ENCODE measurements at regions not wholly inside any gene's neighbourhood (a gene's known extent, or its start where the extent isn't known, plus 50 kb on each side); places are given as distances from the start of the nearest gene placed in this dataset.

DNA sequence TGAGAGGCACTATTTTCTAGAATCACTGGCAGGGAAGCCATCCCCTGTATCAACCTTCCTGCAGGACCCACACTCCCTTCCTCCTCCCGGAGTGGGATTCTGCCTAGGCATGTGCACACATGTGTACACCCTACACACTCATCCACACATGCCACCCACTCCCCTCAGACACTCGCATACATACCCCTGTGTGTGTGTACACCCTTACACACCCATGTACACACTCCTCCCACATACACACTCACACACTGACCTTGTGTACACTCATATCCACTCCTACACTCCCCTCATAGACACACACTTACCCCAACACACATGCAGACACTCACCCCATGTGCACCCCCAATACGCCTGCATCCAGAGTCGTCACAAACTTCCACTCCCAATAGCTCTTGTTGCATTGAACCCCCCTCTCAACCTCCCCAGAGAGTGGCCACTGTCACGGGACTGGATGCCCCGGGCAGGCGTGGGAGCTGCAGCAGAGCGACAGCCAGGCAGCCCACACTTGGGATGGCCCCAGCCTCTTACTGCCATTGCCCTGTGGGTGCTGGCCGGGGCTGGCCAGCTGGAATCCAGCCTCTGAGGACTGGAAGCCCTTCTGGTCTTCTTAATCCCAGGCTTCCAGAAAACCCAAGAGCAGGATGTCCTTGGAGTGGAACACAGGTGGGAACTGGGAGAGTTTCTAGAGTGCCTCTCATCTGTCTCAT is 251.0 kb downstream of the LOXHD1 start:
- WGBS (ENCODE audit: missing lambda C conversion rate): 54% methylated on average over 5 of the region's 9 CpGs
- CTCF ChIA-PET: interaction anchor here (0.5 to 0.9 kb wide), 2 partner anchors 10 to 479 kb away, joined by 3 read pairs; no protein-coding TSS in a partner anchor
- POLR2A ChIA-PET: no interaction called here
- Histone ChIP-seq H3K9me3 (no peaks in the 10 kb centered on the region), H3K4me2 (no peak overlapping the region), H3K4me3 (no peak overlapping the region), H3K4me1 (no peaks in the 10 kb centered on the region), H3K27ac (no peak overlapping the region)
- FAIRE-seq (no peak), ATAC-seq (no peak), DNase-seq (ENCODE audit: low read depth in 1 of 2, low spot score in 1 of 2) (no peak)
- TF ChIP-seq POLR2A (IDR thresholded peaks at IDR 0.05; ENCODE audit: low read length): no peak
- TF ChIP-seq FOSL2 (IDR thresholded peaks at IDR 0.05): no peak
- no peak for TF ChIP-seq FOSL2 (CRISPR knock-in tag; IDR thresholded peaks at IDR 0.05)
- TF ChIP-seq, protein P1, sequence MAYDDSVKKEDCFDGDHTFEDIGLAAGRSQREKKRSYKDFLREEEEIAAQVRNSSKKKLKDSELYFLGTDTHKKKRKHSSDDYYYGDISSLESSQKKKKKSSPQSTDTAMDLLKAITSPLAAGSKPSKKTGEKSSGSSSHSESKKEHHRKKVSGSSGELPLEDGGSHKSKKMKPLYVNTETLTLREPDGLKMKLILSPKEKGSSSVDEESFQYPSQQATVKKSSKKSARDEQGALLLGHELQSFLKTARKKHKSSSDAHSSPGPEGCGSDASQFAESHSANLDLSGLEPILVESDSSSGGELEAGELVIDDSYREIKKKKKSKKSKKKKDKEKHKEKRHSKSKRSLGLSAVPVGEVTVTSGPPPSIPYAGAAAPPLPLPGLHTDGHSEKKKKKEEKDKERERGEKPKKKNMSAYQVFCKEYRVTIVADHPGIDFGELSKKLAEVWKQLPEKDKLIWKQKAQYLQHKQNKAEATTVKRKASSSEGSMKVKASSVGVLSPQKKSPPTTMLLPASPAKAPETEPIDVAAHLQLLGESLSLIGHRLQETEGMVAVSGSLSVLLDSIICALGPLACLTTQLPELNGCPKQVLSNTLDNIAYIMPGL (CRISPR knock-in tag; IDR thresholded peaks at IDR 0.05; ENCODE audit: borderline replicate concordance): no peak
- TF ChIP-seq RAD21 (conservative IDR thresholded peaks at IDR 0.05 in 1 of 2, IDR thresholded peaks at IDR 0.05 in 1 of 2): no peak
- TF ChIP-seq, protein P2, sequence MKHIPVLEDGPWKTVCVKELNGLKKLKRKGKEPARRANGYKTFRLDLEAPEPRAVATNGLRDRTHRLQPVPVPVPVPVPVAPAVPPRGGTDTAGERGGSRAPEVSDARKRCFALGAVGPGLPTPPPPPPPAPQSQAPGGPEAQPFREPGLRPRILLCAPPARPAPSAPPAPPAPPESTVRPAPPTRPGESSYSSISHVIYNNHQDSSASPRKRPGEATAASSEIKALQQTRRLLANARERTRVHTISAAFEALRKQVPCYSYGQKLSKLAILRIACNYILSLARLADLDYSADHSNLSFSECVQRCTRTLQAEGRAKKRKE (CRISPR knock-in tag; IDR thresholded peaks at IDR 0.05; ENCODE audit: low read depth): no peak
- no peak for TF ChIP-seq CHD4 (IDR thresholded peaks at IDR 0.05; ENCODE audit: borderline replicate concordance)
- TF ChIP-seq, protein P3, sequence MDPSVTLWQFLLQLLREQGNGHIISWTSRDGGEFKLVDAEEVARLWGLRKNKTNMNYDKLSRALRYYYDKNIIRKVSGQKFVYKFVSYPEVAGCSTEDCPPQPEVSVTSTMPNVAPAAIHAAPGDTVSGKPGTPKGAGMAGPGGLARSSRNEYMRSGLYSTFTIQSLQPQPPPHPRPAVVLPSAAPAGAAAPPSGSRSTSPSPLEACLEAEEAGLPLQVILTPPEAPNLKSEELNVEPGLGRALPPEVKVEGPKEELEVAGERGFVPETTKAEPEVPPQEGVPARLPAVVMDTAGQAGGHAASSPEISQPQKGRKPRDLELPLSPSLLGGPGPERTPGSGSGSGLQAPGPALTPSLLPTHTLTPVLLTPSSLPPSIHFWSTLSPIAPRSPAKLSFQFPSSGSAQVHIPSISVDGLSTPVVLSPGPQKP (IDR thresholded peaks at IDR 0.05; ENCODE audit: low read depth, low read length): no peak
- no peak for TF ChIP-seq FOXS1 (CRISPR knock-in tag; IDR thresholded peaks at IDR 0.05)
- no peak for TF ChIP-seq CEBPB (IDR thresholded peaks at IDR 0.05)
- no peak for TF ChIP-seq JUNB (IDR thresholded peaks at IDR 0.05)
- no peak for TF ChIP-seq ZSCAN20 (CRISPR knock-in tag; IDR thresholded peaks at IDR 0.05)
- no peak for TF ChIP-seq TFCP2L1 (CRISPR knock-in tag; IDR thresholded peaks at IDR 0.05)
- no peak for TF ChIP-seq MAZ (IDR thresholded peaks at IDR 0.05; ENCODE audit: borderline replicate concordance, low read depth, low read length)
- no peak for TF ChIP-seq SREBF2 (IDR thresholded peaks at IDR 0.05)
- no peak for TF ChIP-seq EP300 (IDR thresholded peaks at IDR 0.05)
- no peak for TF ChIP-seq CBX8 (IDR thresholded peaks at IDR 0.05)
- TF ChIP-seq HOXB5 (CRISPR knock-in tag; IDR thresholded peaks at IDR 0.05): no peak
- TF ChIP-seq, protein P4, sequence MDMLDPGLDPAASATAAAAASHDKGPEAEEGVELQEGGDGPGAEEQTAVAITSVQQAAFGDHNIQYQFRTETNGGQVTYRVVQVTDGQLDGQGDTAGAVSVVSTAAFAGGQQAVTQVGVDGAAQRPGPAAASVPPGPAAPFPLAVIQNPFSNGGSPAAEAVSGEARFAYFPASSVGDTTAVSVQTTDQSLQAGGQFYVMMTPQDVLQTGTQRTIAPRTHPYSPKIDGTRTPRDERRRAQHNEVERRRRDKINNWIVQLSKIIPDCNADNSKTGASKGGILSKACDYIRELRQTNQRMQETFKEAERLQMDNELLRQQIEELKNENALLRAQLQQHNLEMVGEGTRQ (IDR thresholded peaks at IDR 0.05): no peak
- TF ChIP-seq, protein P5, sequence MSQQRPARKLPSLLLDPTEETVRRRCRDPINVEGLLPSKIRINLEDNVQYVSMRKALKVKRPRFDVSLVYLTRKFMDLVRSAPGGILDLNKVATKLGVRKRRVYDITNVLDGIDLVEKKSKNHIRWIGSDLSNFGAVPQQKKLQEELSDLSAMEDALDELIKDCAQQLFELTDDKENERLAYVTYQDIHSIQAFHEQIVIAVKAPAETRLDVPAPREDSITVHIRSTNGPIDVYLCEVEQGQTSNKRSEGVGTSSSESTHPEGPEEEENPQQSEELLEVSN (IDR thresholded peaks at IDR 0.05; ENCODE audit: borderline replicate concordance, low read depth): no peak
- no peak for TF ChIP-seq ZC3H11A (IDR thresholded peaks at IDR 0.05)

DNA sequence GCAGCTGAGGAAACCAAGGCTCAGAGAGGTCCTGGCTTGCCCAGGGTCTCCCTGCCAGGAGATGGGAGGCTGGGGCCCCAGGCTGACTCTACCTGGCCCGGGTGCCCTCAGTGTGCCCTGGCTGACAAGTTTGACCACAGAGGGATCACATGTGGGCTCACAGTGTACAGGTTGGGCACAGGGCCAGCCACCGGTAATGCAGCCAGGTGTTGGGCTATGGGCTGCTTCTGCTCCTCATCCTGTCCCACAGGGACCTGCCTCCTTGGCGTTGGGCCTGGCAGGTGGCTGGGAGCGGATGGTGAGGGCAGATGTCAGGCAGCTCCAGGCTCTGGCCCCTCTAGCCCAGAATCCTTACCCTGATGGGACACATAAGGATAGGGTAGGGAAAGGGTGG is 250.5 kb downstream of the LOXHD1 start:
- H3K9me3 ChIP-seq: no peaks in the 10 kb centered on the region
- no peaks in the 10 kb centered on the region for H3K4me1 ChIP-seq
- CTCF ChIA-PET: interaction anchor here (0.5 to 0.9 kb wide), 2 partner anchors 11 to 478 kb away, joined by 3 read pairs; no protein-coding TSS in a partner anchor
- no peak for FAIRE-seq
- WGBS (ENCODE audit: missing lambda C conversion rate): 59% methylated on average over 2 of the region's 4 CpGs
- no peak overlapping the region for H3K4me3 ChIP-seq
- DNase-seq (ENCODE audit: low read depth in 1 of 2, low spot score in 1 of 2): no peak
- H3K4me2 ChIP-seq: no peak overlapping the region
- no peak overlapping the region for H3K27ac ChIP-seq
- POLR2A ChIA-PET: no interaction called here
- ATAC-seq: no peak
- TF ChIP-seq NR3C1 (IDR thresholded peaks at IDR 0.05) (no peak), GATA3 (IDR thresholded peaks at IDR 0.05; ENCODE audit: borderline replicate concordance) (no peak), RAD21 (conservative IDR thresholded peaks at IDR 0.05 in 1 of 2, IDR thresholded peaks at IDR 0.05 in 1 of 2) (no peak), MYC (IDR thresholded peaks at IDR 0.05; ENCODE audit: borderline replicate concordance, low read length) (no peak), EHMT2 (IDR thresholded peaks at IDR 0.05; ENCODE audit: low read depth) (no peak), TFCP2L1 (CRISPR knock-in tag; IDR thresholded peaks at IDR 0.05) (no peak), CHD4 (IDR thresholded peaks at IDR 0.05; ENCODE audit: borderline replicate concordance) (no peak), HDAC2 (IDR thresholded peaks at IDR 0.05) (no peak), EP300 (IDR thresholded peaks at IDR 0.05) (no peak), SMC3 (IDR thresholded peaks at IDR 0.05) (no peak), TP53 (CRISPR knock-in tag; IDR thresholded peaks at IDR 0.05) (no peak), CHD2 (IDR thresholded peaks at IDR 0.05; ENCODE audit: low read length, partially characterized antibody) (no peak), HOXB13 (CRISPR knock-in tag; IDR thresholded peaks at IDR 0.05; ENCODE audit: low read depth) (no peak), JUNB (IDR thresholded peaks at IDR 0.05) (no peak), BHLHE40 (IDR thresholded peaks at IDR 0.05; ENCODE audit: low read depth, low read length) (no peak)
- TF ChIP-seq, protein P3 (IDR thresholded peaks at IDR 0.05; ENCODE audit: low read depth, low read length): no peak
- TF ChIP-seq, protein P2 (CRISPR knock-in tag; IDR thresholded peaks at IDR 0.05; ENCODE audit: low read depth): no peak

Measured in A549 (cell line).